ENCODE measurements at regions not wholly inside any gene's neighbourhood (a gene's known extent, or its start where the extent isn't known, plus 50 kb on each side); places are given as distances from the start of the nearest gene placed in this dataset.

DNA sequence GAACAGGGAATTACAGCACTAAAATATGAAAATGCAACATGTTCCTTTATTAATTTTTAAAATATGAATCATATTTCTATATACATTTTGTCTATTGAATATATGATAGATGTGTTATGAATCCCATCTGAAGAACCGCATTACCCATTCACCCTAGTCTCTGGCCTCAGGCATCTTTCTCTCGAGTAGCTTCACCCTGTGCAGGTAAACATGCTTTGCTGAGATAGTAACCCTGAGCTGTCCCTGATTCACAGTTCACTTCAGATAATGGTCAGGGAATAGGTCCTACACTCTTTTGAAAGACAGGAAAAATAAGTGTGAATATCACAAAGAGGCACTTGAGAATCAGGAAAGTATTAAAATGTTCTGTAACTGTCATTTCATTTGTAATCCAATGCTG is 766.8 kb downstream of the IRX1 start:
- TF ChIP-seq, protein P1, sequence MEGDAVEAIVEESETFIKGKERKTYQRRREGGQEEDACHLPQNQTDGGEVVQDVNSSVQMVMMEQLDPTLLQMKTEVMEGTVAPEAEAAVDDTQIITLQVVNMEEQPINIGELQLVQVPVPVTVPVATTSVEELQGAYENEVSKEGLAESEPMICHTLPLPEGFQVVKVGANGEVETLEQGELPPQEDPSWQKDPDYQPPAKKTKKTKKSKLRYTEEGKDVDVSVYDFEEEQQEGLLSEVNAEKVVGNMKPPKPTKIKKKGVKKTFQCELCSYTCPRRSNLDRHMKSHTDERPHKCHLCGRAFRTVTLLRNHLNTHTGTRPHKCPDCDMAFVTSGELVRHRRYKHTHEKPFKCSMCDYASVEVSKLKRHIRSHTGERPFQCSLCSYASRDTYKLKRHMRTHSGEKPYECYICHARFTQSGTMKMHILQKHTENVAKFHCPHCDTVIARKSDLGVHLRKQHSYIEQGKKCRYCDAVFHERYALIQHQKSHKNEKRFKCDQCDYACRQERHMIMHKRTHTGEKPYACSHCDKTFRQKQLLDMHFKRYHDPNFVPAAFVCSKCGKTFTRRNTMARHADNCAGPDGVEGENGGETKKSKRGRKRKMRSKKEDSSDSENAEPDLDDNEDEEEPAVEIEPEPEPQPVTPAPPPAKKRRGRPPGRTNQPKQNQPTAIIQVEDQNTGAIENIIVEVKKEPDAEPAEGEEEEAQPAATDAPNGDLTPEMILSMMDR (IDR thresholded peaks at IDR 0.05; ENCODE audit: insufficient read depth, low read depth, low read length), result no peak
- no peak for TF ChIP-seq EZH2 (IDR thresholded peaks at IDR 0.05; ENCODE audit: insufficient read depth, low read length)
